ENCODE measurements at regions not wholly inside any gene's neighbourhood (a gene's known extent, or its start where the extent isn't known, plus 50 kb on each side); places are given as distances from the start of the nearest gene placed in this dataset.

GRCh38 chr7:51501620-51502019 lies 185.0 kb upstream of the COBL start:
- H3K4ac ChIP-seq (ENCODE audit: low read depth, low read length): no peak overlapping the region
- no peak overlapping the region for H3K14ac ChIP-seq (replicated peaks; ENCODE audit: low read depth, low read length)
- H2AK5ac ChIP-seq (ENCODE audit: low read depth, low read length): no peak overlapping the region
- POLR2A ChIA-PET (ENCODE audit: unreplicated experiment): no interaction called here
- H3K9me3 ChIP-seq (ENCODE audit: control insufficient read depth, insufficient read depth, low read length): peaks cover 2% of the 10 kb centered on the region; the same call in 1 of the 2 replicates
- dilution Hi-C loops (cut with HindIII; ENCODE audit: low sequenced_read_pairs, unreplicated experiment): no loop called here
- H3K18ac ChIP-seq (ENCODE audit: low read depth, low read length): no peak overlapping the region
- no peaks in the 10 kb centered on the region for H3K4me1 ChIP-seq (ENCODE audit: control insufficient read depth, insufficient read depth, low read length)
- no peak overlapping the region for H4K91ac ChIP-seq (ENCODE audit: insufficient read depth, low read depth, low read length)
- H3K27me3 ChIP-seq (ENCODE audit: control insufficient read depth, insufficient read depth, low read length): no peaks in the 10 kb centered on the region
- H3K9me1 ChIP-seq (ENCODE audit: insufficient read depth, low read length): no peaks in the 10 kb centered on the region
- intact Hi-C loops (cut with micrococcal nuclease): no loop called here
- TF ChIP-seq MXI1 (IDR thresholded peaks at IDR 0.05; ENCODE audit: borderline replicate concordance, low read depth, low read length) (no peak), SMC3 (IDR thresholded peaks at IDR 0.05; ENCODE audit: low read depth, low read length) (no peak), USF2 (IDR thresholded peaks at IDR 0.05; ENCODE audit: low read depth, low read length) (no peak), RFX5 (IDR thresholded peaks at IDR 0.05; ENCODE audit: low read depth, low read length) (no peak), CEBPB (IDR thresholded peaks at IDR 0.05; ENCODE audit: low read depth, low read length) (no peak), RAD21 (IDR thresholded peaks at IDR 0.05; ENCODE audit: low read length) (no peak), CHD1 (IDR thresholded peaks at IDR 0.05; ENCODE audit: low read depth, low read length) (no peak), CTCF (conservative IDR thresholded peaks at IDR 0.05; ENCODE audit: low read depth, low read length) (no peak), RCOR1 (IDR thresholded peaks at IDR 0.05; ENCODE audit: insufficient replicate concordance, low read length) (no peak), BHLHE40 (IDR thresholded peaks at IDR 0.05; ENCODE audit: low read depth, low read length) (no peak), POLR2A (IDR thresholded peaks at IDR 0.05; ENCODE audit: low read depth, low read length) (no peak), NFE2L2 (IDR thresholded peaks at IDR 0.05; ENCODE audit: low read depth, low read length) (no peak), FOS (IDR thresholded peaks at IDR 0.05; ENCODE audit: low read depth, low read length) (no peak), MAFK (IDR thresholded peaks at IDR 0.05; ENCODE audit: low read depth, low read length) (no peak), MAZ (IDR thresholded peaks at IDR 0.05; ENCODE audit: borderline replicate concordance, low read depth, low read length) (no peak)
- TF ChIP-seq, protein P1, sequence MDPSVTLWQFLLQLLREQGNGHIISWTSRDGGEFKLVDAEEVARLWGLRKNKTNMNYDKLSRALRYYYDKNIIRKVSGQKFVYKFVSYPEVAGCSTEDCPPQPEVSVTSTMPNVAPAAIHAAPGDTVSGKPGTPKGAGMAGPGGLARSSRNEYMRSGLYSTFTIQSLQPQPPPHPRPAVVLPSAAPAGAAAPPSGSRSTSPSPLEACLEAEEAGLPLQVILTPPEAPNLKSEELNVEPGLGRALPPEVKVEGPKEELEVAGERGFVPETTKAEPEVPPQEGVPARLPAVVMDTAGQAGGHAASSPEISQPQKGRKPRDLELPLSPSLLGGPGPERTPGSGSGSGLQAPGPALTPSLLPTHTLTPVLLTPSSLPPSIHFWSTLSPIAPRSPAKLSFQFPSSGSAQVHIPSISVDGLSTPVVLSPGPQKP (IDR thresholded peaks at IDR 0.05; ENCODE audit: borderline replicate concordance, low read depth, low read length): no peak
- WGBS, 2 experiments (ENCODE audit: extremely low coverage in 2 of 2, insufficient read length in 1 of 2): 100% methylated on average over 1 of the region's 5 CpGs; no CpG with 5 or more reads in 1 of the 2 experiments
- no peak overlapping the region for H2BK20ac ChIP-seq (ENCODE audit: low read depth, low read length)
- H3K23ac ChIP-seq (ENCODE audit: low read depth, low read length): no peak overlapping the region
- H4K20me1 ChIP-seq (ENCODE audit: insufficient read depth, low read length): no peaks in the 10 kb centered on the region
- in situ Hi-C loops (cut with MboI; ENCODE audit: low sequenced_read_pairs): no loop called here
- no peaks in the 10 kb centered on the region for H3K79me1 ChIP-seq (ENCODE audit: low read depth in 1 of 2, low read length in 2 of 2)
- no peak overlapping the region for H3K4me2 ChIP-seq (ENCODE audit: low read depth, low read length)
- H4K5ac ChIP-seq (ENCODE audit: low read depth, low read length): no peak overlapping the region
- H3K36me3 ChIP-seq (ENCODE audit: control insufficient read depth, insufficient read depth, low read length): no peaks in the 10 kb centered on the region
- no peak overlapping the region for H2BK120ac ChIP-seq (ENCODE audit: low read depth, low read length)
- BruUV-seq (replicated peaks): no TSS peak
- no peak for DNase-seq
- H2BK15ac ChIP-seq (ENCODE audit: low read depth, low read length): no peak overlapping the region
- H3K56ac ChIP-seq (ENCODE audit: extremely low read depth, insufficient read depth, low read length): no peak overlapping the region
- no peak overlapping the region for H2AFZ ChIP-seq (replicated peaks; ENCODE audit: low read length, poor library complexity)
- H2BK5ac ChIP-seq (ENCODE audit: low read depth, low read length, poor library complexity, severe bottlenecking): no peak overlapping the region
- ATAC-seq (ENCODE audit: low read depth): no peak
- H3K27ac ChIP-seq (ENCODE audit: insufficient read depth, low read length): no peak overlapping the region
- no peak overlapping the region for H3K4me3 ChIP-seq (ENCODE audit: insufficient read depth, low read depth, low read length)
- no peak overlapping the region for H2AK9ac ChIP-seq (replicated peaks; ENCODE audit: low read depth, low read length, poor library complexity)
- CTCF ChIA-PET: no interaction called here
- no peak overlapping the region for H4K8ac ChIP-seq (ENCODE audit: low read depth in 2 of 2, low read length in 2 of 2)
- no peak overlapping the region for H3K9ac ChIP-seq (ENCODE audit: low read depth, low read length)
